Spleen (tissue), 7 donors: ENCODE measurements at regions not wholly inside any gene's neighbourhood (a gene's known extent, or its start where the extent isn't known, plus 50 kb on each side); places are given as distances from the start of the nearest gene placed in this dataset.
A peak's percentile ranks its signal among the peaks of the same experiment; 100 is the strongest.

Source experiments
- POLR2A ChIP-seq, 3 donors: fragments of 450-650 bp; IDR thresholded peaks; one replicate each; pipeline ENCODE4 v1.5.1; 2017; ENCODE audit warnings: antibody characterized with exemption in 3 of 3, mild to moderate bottlenecking in 1 of 3
- POLR2AphosphoS5 ChIP-seq, 3 donors: sonication (generic); formaldehyde crosslinking; IDR thresholded peaks; one replicate each; pipeline ENCODE4 v1.5.1; 2017; ENCODE audit warnings: antibody characterized with exemption in 3 of 3
- TF ChIP-seq, protein P1 (sequence below), 11 experiments: fragments of 200-600 bp in 7 of 11; fragments of 450-650 bp in 4 of 11; sonication (generic) in 4 of 11; IDR thresholded peaks in 8 of 11; conservative IDR thresholded peaks in 3 of 11; 1 replicate in 7 of 11; 2 replicates in 4 of 11; pipeline versions ENCODE4 v1.4.0 to v1.8.0; 2016 to 2021; ENCODE audit warnings: antibody characterized with exemption in 11 of 11, inconsistent platforms in 4 of 11, mild to moderate bottlenecking in 1 of 11
- donor health status: DM: no; HTN: no; CAD: no; lungs with moderate emphysema.
- donor health status: DM: no; HTN: no; CAD: no.
- donor health status: DM: no; HTN: no; CAD: no.

DNA sequence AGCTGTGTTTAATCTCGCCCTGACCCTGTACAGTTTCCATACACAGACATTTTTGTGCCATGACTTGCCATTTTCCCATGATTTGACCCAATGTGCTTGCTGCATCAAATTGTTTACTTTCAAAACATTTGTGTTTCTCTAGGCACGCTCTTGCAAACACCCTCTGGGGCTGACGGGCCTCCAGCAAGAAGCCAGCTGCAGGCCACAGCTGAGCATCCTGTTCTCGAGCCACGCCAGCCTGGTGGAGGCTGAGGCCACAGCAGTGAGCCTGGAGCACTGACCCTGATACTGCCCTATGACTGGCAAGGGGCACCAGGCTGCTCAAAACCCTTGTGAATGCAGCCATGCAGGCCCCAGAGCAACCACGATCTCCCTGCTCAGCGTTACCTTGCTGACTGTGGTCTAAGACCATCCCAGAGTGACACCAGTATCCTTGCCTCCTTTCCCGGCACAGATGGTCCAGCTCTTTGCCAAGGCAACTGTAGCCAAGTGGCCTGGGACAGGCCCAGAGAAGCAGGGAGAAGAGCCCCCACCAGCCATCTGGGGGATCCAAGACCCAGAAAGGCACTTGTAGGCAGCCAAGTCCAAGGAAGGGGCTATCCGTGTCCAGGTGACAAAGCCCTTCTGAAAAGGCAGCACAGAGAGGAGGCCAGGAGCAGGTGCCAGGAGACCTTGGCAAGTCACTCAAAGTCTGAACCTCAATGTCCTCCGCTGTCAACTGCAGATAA lies 78.5 kb downstream of the OAT start:
- TF ChIP-seq POLR2AphosphoS5 (IDR thresholded peaks at IDR 0.05), result peak in 1 of 3 donors; percentile 50
- TF ChIP-seq, protein P1, sequence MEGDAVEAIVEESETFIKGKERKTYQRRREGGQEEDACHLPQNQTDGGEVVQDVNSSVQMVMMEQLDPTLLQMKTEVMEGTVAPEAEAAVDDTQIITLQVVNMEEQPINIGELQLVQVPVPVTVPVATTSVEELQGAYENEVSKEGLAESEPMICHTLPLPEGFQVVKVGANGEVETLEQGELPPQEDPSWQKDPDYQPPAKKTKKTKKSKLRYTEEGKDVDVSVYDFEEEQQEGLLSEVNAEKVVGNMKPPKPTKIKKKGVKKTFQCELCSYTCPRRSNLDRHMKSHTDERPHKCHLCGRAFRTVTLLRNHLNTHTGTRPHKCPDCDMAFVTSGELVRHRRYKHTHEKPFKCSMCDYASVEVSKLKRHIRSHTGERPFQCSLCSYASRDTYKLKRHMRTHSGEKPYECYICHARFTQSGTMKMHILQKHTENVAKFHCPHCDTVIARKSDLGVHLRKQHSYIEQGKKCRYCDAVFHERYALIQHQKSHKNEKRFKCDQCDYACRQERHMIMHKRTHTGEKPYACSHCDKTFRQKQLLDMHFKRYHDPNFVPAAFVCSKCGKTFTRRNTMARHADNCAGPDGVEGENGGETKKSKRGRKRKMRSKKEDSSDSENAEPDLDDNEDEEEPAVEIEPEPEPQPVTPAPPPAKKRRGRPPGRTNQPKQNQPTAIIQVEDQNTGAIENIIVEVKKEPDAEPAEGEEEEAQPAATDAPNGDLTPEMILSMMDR (IDR thresholded peaks at IDR 0.05 in 8 of 11, conservative IDR thresholded peaks at IDR 0.05 in 3 of 11), result no peak
- no peak for TF ChIP-seq POLR2A (IDR thresholded peaks at IDR 0.05)
